ENCODE measurements at regions not wholly inside any gene's neighbourhood (a gene's known extent, or its start where the extent isn't known, plus 50 kb on each side); places are given as distances from the start of the nearest gene placed in this dataset.

DNA sequence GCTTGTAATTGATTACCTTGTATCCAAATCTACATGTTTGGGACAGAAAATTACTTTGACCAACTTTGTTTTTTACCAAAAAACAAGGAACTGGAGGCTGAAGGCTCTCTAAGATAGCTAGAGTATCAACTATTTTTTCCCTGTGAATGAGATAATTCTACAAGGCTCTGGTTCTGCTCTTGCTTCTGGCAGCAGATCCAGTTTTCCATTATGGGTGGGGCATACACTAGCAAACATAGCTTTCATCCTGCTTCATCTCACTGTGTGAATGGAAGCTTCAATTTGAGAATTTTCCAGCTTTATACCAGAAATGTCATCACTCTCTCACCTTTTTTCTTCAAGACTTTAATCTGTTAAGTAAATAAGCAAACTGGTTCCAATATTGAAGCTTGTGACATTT, 249.7 kb downstream of the RPRM start:
- no peak for DNase-seq (ENCODE audit: low spot score)
- Mint-ChIP-seq H3K4me1 (peaks cover 15% of the 10 kb centered on the region), H3K36me3 (no peaks in the 10 kb centered on the region), H3K9me3 (peaks cover 9% of the 10 kb centered on the region), H3K27me3 (ENCODE audit: insufficient read depth, low read depth) (peaks cover 3% of the 10 kb centered on the region), H3K27ac (no peak overlapping the region), H3K4me3 (no peak overlapping the region)
- no peaks in the 10 kb centered on the region for H3K9me3 ChIP-seq (ENCODE audit: low read depth)
- H3K4me1 ChIP-seq, result no peaks in the 10 kb centered on the region
- no peak overlapping the region for H2AFZ ChIP-seq (replicated peaks)
- H3K9ac ChIP-seq, result no peak overlapping the region
- H3K36me3 ChIP-seq, result no peaks in the 10 kb centered on the region
- no peak overlapping the region for H3K27ac ChIP-seq
- no peaks in the 10 kb centered on the region for H3K27me3 ChIP-seq
- no peak overlapping the region for H3K4me2 ChIP-seq
- H3F3A ChIP-seq (ENCODE audit: low read depth), result no peaks in the 10 kb centered on the region
- H4K20me1 ChIP-seq (ENCODE audit: low read depth), result no peaks in the 10 kb centered on the region
- no peaks in the 10 kb centered on the region for H3K79me2 ChIP-seq (ENCODE audit: low read depth)
- TF ChIP-seq EZH2 (IDR thresholded peaks at IDR 0.05), result no peak
- TF ChIP-seq, protein P1, sequence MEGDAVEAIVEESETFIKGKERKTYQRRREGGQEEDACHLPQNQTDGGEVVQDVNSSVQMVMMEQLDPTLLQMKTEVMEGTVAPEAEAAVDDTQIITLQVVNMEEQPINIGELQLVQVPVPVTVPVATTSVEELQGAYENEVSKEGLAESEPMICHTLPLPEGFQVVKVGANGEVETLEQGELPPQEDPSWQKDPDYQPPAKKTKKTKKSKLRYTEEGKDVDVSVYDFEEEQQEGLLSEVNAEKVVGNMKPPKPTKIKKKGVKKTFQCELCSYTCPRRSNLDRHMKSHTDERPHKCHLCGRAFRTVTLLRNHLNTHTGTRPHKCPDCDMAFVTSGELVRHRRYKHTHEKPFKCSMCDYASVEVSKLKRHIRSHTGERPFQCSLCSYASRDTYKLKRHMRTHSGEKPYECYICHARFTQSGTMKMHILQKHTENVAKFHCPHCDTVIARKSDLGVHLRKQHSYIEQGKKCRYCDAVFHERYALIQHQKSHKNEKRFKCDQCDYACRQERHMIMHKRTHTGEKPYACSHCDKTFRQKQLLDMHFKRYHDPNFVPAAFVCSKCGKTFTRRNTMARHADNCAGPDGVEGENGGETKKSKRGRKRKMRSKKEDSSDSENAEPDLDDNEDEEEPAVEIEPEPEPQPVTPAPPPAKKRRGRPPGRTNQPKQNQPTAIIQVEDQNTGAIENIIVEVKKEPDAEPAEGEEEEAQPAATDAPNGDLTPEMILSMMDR (IDR thresholded peaks at IDR 0.05), result no peak
- no peak for TF ChIP-seq EZH2phosphoT487 (IDR thresholded peaks at IDR 0.05)
- H3K4me3 ChIP-seq, result no peak overlapping the region

DNA sequence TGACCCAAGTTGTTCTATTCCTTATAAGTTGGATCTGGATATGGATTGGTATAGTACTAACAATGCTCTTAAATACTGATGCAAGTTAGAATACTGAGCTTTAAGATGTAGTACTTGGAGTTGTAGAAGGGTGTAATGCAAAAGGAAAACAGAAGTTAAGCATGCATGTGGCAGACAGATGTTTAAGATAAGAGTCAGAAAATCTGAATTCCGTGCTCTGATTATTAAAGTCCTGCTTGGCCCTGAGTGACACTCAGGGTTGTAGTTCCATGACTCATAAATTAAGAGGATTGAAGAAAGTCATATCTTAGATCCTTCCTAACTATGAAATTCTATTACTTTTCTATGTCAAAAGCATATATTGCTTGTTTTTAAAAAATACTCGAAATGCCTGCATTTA, 250.6 kb downstream of the RPRM start:
- no peaks in the 10 kb centered on the region for H4K20me1 ChIP-seq (ENCODE audit: low read depth)
- no peak for DNase-seq (ENCODE audit: low spot score)
- no peak overlapping the region for H3K9ac ChIP-seq
- H3K4me1 ChIP-seq, result no peaks in the 10 kb centered on the region
- Mint-ChIP-seq H3K36me3 (no peaks in the 10 kb centered on the region), H3K9me3 (peaks cover 9% of the 10 kb centered on the region), H3K27me3 (ENCODE audit: insufficient read depth, low read depth) (peaks cover 3% of the 10 kb centered on the region), H3K4me1 (peaks cover 15% of the 10 kb centered on the region), H3K27ac (no peak overlapping the region), H3K4me3 (no peak overlapping the region)
- no peaks in the 10 kb centered on the region for H3F3A ChIP-seq (ENCODE audit: low read depth)
- H3K27ac ChIP-seq, result no peak overlapping the region
- no peak overlapping the region for H3K4me3 ChIP-seq
- no peaks in the 10 kb centered on the region for H3K36me3 ChIP-seq
- H3K9me3 ChIP-seq (ENCODE audit: low read depth), result no peaks in the 10 kb centered on the region
- TF ChIP-seq EZH2phosphoT487 (IDR thresholded peaks at IDR 0.05) (no peak), EZH2 (IDR thresholded peaks at IDR 0.05) (no peak)
- TF ChIP-seq, protein P1 (IDR thresholded peaks at IDR 0.05), result no peak
- no peaks in the 10 kb centered on the region for H3K27me3 ChIP-seq
- no peak overlapping the region for H3K4me2 ChIP-seq
- H2AFZ ChIP-seq (replicated peaks), result no peak overlapping the region
- H3K79me2 ChIP-seq (ENCODE audit: low read depth), result no peaks in the 10 kb centered on the region

DNA sequence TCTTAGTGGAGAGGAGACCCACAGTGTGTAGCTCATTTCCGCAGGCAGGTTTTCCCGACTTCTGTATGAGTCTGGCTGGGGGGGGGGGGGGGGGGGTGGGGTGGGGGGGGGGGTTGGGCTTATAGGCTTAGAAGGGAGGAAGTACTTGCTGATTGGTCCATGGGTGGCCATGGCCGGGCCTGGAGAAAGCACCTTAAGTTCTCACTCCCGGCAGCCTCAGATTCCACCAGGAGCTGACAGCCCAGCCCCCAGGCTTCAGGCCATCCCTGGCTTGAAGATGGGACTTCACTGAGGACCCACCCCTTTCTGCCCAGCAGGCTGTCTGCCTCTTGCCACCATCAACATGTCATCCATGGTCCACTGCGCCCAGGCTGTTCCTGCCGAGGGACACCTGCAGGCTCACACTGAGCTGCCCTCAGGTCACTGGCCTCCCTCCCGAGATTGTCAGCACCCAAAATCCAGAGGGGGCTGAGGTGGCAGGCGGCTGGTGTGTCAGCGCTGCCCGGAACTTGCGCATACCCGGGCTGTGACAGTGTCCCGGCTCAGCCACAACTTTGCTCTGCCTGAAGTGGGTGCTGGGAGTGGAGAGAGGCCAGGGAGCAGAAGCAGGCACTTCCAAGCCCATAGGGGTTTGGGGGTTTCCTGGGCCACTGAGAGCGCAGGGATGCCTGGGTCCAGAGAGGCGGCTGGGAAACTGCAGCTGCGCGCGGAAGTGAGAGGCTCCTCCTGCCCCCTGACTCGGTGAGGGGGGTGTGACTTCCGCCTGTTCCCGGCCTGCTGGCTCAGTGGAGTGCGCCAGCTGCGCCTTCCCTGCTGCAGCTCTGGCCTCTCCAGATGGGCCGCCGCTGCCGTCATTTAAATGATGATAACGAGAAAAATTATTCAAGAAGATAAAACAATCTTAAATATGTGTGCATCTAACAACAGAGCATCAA, 256.1 kb downstream of the RPRM start:
- H2AFZ ChIP-seq (replicated peaks), result no peak overlapping the region
- peaks cover 7% of the 10 kb centered on the region for H3K9me3 Mint-ChIP-seq
- no peaks in the 10 kb centered on the region for H3K4me1 Mint-ChIP-seq
- H3K36me3 Mint-ChIP-seq, result no peaks in the 10 kb centered on the region
- H3K27me3 Mint-ChIP-seq (ENCODE audit: insufficient read depth, low read depth), result peaks cover 4% of the 10 kb centered on the region
- no peak overlapping the region for H3K27ac ChIP-seq
- H3F3A ChIP-seq (ENCODE audit: low read depth), result no peaks in the 10 kb centered on the region
- no peak overlapping the region for H3K27ac Mint-ChIP-seq
- no peak overlapping the region for H3K4me3 ChIP-seq
- H3K4me2 ChIP-seq, result no peak overlapping the region
- no peaks in the 10 kb centered on the region for H4K20me1 ChIP-seq (ENCODE audit: low read depth)
- DNase-seq (ENCODE audit: low spot score), result no peak
- H3K4me1 ChIP-seq, result no peaks in the 10 kb centered on the region
- H3K79me2 ChIP-seq (ENCODE audit: low read depth), result no peaks in the 10 kb centered on the region
- no peaks in the 10 kb centered on the region for H3K9me3 ChIP-seq (ENCODE audit: low read depth)
- TF ChIP-seq, protein P1 (IDR thresholded peaks at IDR 0.05), result no peak
- TF ChIP-seq EZH2phosphoT487 (IDR thresholded peaks at IDR 0.05), result no peak
- no peak for TF ChIP-seq EZH2 (IDR thresholded peaks at IDR 0.05)
- H3K36me3 ChIP-seq, result no peaks in the 10 kb centered on the region
- H3K4me3 Mint-ChIP-seq, result no peak overlapping the region
- H3K27me3 ChIP-seq, result no peaks in the 10 kb centered on the region
- H3K9ac ChIP-seq, result no peak overlapping the region
